Right lobe of liver (tissue), 4 donors: ENCODE measurements at regions not wholly inside any gene's neighbourhood (a gene's known extent, or its start where the extent isn't known, plus 50 kb on each side); places are given as distances from the start of the nearest gene placed in this dataset.

Experiments
- CTCF ChIP-seq, 4 donors: fragments of 200-600 bp in 3 of 4; fragments of 450-650 bp in 1 of 4; IDR thresholded peaks; one replicate each; pipeline versions ENCODE4 v1.5.1 to v1.8.0; 2016 to 2022; ENCODE audit warnings: antibody characterized with exemption in 4 of 4, mild to moderate bottlenecking in 2 of 4
- POLR2A ChIP-seq: fragments of 450-650 bp; IDR thresholded peaks from one replicate; pipeline ENCODE4 v1.6.1; 2017; ENCODE audit warnings: antibody characterized with exemption, mild to moderate bottlenecking
- donor health status: DM: no; HTN: no; CAD: no.
- donor health status: DM: no; HTN: no; CAD: no.
- donor health status: DM: no; HTN: yes; CAD: no.

DNA sequence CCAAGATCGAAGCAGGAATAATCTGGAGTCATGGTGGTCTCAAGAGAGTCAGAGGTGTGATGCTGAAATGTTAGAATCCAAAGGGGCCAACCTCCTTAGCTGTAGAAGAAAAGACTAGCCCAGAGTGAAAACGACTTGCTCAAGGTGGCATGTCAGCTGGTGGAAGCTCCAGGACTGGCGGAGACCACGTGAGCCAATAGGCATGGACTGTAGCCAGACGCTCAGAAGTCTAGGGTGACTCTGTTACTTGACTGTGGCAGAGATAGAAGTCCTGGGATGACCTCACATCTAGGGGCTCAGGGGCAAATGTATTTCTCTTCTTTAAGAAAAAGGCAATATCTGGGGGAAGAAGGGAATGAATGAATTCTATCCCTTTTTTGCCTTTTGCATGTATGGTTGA is 267.4 kb downstream of the ATG4C start:
- TF ChIP-seq CTCF (IDR thresholded peaks at IDR 0.05) (no peak), POLR2A (no peak)
